ENCODE measurements at regions not wholly inside any gene's neighbourhood (a gene's known extent, or its start where the extent isn't known, plus 50 kb on each side); places are given as distances from the start of the nearest gene placed in this dataset.

DNA sequence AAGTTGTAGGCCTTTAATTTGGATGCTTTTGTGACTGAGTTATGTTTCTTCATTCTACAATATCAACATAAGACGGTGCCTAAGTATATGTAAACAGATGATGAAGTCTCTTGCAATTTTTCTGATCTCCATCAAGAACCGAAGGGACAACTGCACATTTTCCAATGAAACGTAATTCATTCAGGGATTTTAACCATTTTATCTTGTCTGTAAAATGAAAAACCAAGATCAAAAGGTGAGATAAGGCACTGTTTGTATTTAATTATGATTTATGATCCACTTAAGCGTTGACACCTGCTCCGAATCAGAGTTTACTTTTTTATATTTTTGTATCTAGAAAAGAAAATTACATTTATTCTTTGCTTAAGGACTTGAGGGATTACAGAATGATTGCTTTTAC lies 556.8 kb upstream of the ARGLU1 start:
- TF ChIP-seq, protein P1, sequence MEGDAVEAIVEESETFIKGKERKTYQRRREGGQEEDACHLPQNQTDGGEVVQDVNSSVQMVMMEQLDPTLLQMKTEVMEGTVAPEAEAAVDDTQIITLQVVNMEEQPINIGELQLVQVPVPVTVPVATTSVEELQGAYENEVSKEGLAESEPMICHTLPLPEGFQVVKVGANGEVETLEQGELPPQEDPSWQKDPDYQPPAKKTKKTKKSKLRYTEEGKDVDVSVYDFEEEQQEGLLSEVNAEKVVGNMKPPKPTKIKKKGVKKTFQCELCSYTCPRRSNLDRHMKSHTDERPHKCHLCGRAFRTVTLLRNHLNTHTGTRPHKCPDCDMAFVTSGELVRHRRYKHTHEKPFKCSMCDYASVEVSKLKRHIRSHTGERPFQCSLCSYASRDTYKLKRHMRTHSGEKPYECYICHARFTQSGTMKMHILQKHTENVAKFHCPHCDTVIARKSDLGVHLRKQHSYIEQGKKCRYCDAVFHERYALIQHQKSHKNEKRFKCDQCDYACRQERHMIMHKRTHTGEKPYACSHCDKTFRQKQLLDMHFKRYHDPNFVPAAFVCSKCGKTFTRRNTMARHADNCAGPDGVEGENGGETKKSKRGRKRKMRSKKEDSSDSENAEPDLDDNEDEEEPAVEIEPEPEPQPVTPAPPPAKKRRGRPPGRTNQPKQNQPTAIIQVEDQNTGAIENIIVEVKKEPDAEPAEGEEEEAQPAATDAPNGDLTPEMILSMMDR (IDR thresholded peaks at IDR 0.05; ENCODE audit: insufficient read depth, low read depth, low read length): no peak
- no peak for TF ChIP-seq EZH2 (IDR thresholded peaks at IDR 0.05; ENCODE audit: insufficient read depth, low read length)

Data from astrocyte (in vitro differentiated cells and primary cell).